Liver (tissue), 8 donors: ENCODE measurements at regions not wholly inside any gene's neighbourhood (a gene's known extent, or its start where the extent isn't known, plus 50 kb on each side); places are given as distances from the start of the nearest gene placed in this dataset.

Experiments used
- DNase-seq: peaks from one replicate; pipeline ENCODE4 v3.0.0-alpha.2; 2017; ENCODE audit warnings: low spot score
- H3K27ac ChIP-seq, 2 donors: one replicate each; pipeline ENCODE4 v1.7.0; 2013; ENCODE audit warnings: inconsistent platforms in 2 of 2, low read length in 2 of 2, control low read depth in 1 of 2, low read depth in 1 of 2, mild to moderate bottlenecking in 1 of 2
- H3K27me3 ChIP-seq, 4 donors: one replicate each; pipeline versions ENCODE4 v1.6.1 to v1.7.0; 2013; ENCODE audit warnings: low read length in 3 of 4, inconsistent platforms in 1 of 4, mild to moderate bottlenecking in 1 of 4, moderate library complexity in 1 of 4; ENCODE audit not compliant: control insufficient read depth in 4 of 4, insufficient read depth in 4 of 4
- H3K36me3 ChIP-seq, 4 donors: one replicate each; pipeline versions ENCODE4 v1.6.1 to v1.7.0; 2013; ENCODE audit warnings: low read length in 3 of 4, mild to moderate bottlenecking in 3 of 4, low read depth in 1 of 4, moderate library complexity in 1 of 4; ENCODE audit not compliant: control insufficient read depth in 4 of 4, insufficient read depth in 3 of 4
- H3K4me1 ChIP-seq, 4 donors: one replicate each; pipeline versions ENCODE4 v1.6.1 to v1.7.0; 2013; ENCODE audit warnings: low read length in 3 of 4, mild to moderate bottlenecking in 3 of 4, moderate library complexity in 1 of 4; ENCODE audit not compliant: control insufficient read depth in 4 of 4, insufficient read depth in 4 of 4
- H3K4me3 ChIP-seq, 3 donors: one replicate each; pipeline versions ENCODE4 v1.6.1 to v1.7.0; 2013; ENCODE audit warnings: low read length in 3 of 3, control low read depth in 1 of 3, low read depth in 1 of 3, mild to moderate bottlenecking in 1 of 3
- H3K9ac ChIP-seq, 2 donors: one replicate each; pipeline ENCODE4 v1.7.0; 2013; ENCODE audit warnings: low read length in 2 of 2, mild to moderate bottlenecking in 2 of 2, moderate library complexity in 2 of 2, control low read depth in 1 of 2, low read depth in 1 of 2
- H3K9me3 ChIP-seq, 4 donors: one replicate each; pipeline versions ENCODE4 v1.6.1 to v1.7.0; 2013; ENCODE audit warnings: low read length in 3 of 4; ENCODE audit not compliant: control insufficient read depth in 4 of 4
- ATF3 ChIP-seq: IDR thresholded peaks from 2 replicates; pipeline ENCODE4 v1.6.1; 2016; ENCODE audit warnings: antibody characterized with exemption
- CTCF ChIP-seq: fragments of 150-350 bp; IDR thresholded peaks from 2 replicates; pipeline ENCODE4 v1.5.1; 2017; ENCODE audit warnings: improper control_type of control experiment, low read depth, low read length; ENCODE audit not compliant: missing input control
- EGR1 ChIP-seq, 2 donors: IDR thresholded peaks; 2 replicates each; pipeline ENCODE4 v1.6.1; 2016 to 2018; ENCODE audit warnings: antibody characterized with exemption in 2 of 2, low read depth in 2 of 2
- FOXA1 ChIP-seq: IDR thresholded peaks from 2 replicates; pipeline ENCODE4 v1.6.1; 2016; ENCODE audit warnings: antibody characterized with exemption
- FOXA2 ChIP-seq: IDR thresholded peaks from 2 replicates; pipeline ENCODE4 v1.6.1; 2016; ENCODE audit warnings: antibody characterized with exemption
- HNF4A ChIP-seq, 2 donors: conservative IDR thresholded peaks; 2 replicates each; pipeline ENCODE4 v1.6.1; 2016; ENCODE audit warnings: antibody characterized with exemption in 2 of 2, mild to moderate bottlenecking in 2 of 2
- JUND ChIP-seq, 2 donors: IDR thresholded peaks; 2 replicates each; pipeline ENCODE4 v1.6.1; 2016; ENCODE audit warnings: antibody characterized with exemption in 2 of 2
- MAX ChIP-seq: IDR thresholded peaks from 2 replicates; pipeline ENCODE4 v1.6.1; 2016; ENCODE audit warnings: antibody characterized with exemption
- NR2F2 ChIP-seq: IDR thresholded peaks from 2 replicates; pipeline ENCODE4 v1.6.1; 2016; ENCODE audit warnings: antibody characterized with exemption
- RAD21 ChIP-seq, 2 donors: IDR thresholded peaks; 2 replicates each; pipeline ENCODE4 v1.6.1; 2016; ENCODE audit warnings: antibody characterized with exemption in 2 of 2, mild to moderate bottlenecking in 2 of 2
- REST ChIP-seq: IDR thresholded peaks from 2 replicates; pipeline ENCODE4 v1.6.1; 2016; ENCODE audit warnings: antibody characterized with exemption, mild to moderate bottlenecking
- RXRA ChIP-seq, 2 donors: IDR thresholded peaks; 2 replicates each; pipeline ENCODE4 v1.6.1; 2017 to 2018; ENCODE audit warnings: antibody characterized with exemption in 2 of 2, mild to moderate bottlenecking in 1 of 2
- SP1 ChIP-seq: IDR thresholded peaks from 2 replicates; pipeline ENCODE4 v1.6.1; 2018; ENCODE audit warnings: antibody characterized with exemption, mild to moderate bottlenecking
- TAF1 ChIP-seq: conservative IDR thresholded peaks from 2 replicates; pipeline ENCODE4 v1.6.1; 2016; ENCODE audit warnings: antibody characterized with exemption, mild to moderate bottlenecking
- YY1 ChIP-seq: IDR thresholded peaks from 2 replicates; pipeline ENCODE4 v1.6.1; 2016; ENCODE audit warnings: antibody characterized with exemption, mild to moderate bottlenecking
- ZBTB33 ChIP-seq: IDR thresholded peaks from 2 replicates; pipeline ENCODE4 v1.6.1; 2016; ENCODE audit warnings: antibody characterized with exemption
- WGBS: extraction: QIAGEN DNeasy Blood & Tissue Kit; methylation state at CpG from one replicate; pipeline ENCODE4 v1.1.7; 2013; 5-methylcytosine and 5-hydroxymethylcytosine counted together
- donor health status: healthy.
- donor health status: healthy.
- donor health status: healthy.
- donor health status: healthy.
- donor health status: healthy.

- peaks cover 0 to 21% (median 0%) of the 10 kb centered on the region in 4 donors for H3K27me3 ChIP-seq
- no peaks in the 10 kb centered on the region for H3K36me3 ChIP-seq
- WGBS, result 92% methylated on average over 2 of the region's 2 CpGs
These were observed 83.6 kb downstream of the ANXA2R start for GRCh38 chr5:42956551-42956950.

More at GRCh38 chr5:42956551-42956950, 83.6 kb downstream of the ANXA2R start:
- Histone ChIP-seq H3K9ac (no peak overlapping the region), H3K9me3 (peaks cover 0 to 15% (median 1%) of the 10 kb centered on the region in 4 donors), H3K4me3 (no peak overlapping the region), H3K4me1 (peaks cover 0 to 3% (median 1%) of the 10 kb centered on the region in 4 donors), H3K27ac (no peak overlapping the region)
- TF ChIP-seq EGR1 (IDR thresholded peaks at IDR 0.05; ENCODE audit: low read depth in 2 of 2), result no peak
- TF ChIP-seq RXRA (IDR thresholded peaks at IDR 0.05), result no peak
- no peak for TF ChIP-seq JUND (IDR thresholded peaks at IDR 0.05)
- TF ChIP-seq CTCF, result no peak
- TF ChIP-seq NR2F2, result no peak
- TF ChIP-seq HNF4A (conservative IDR thresholded peaks at IDR 0.05), result no peak
- TF ChIP-seq FOXA2, result no peak
- no peak for TF ChIP-seq YY1
- TF ChIP-seq RAD21 (IDR thresholded peaks at IDR 0.05), result no peak
- no peak for TF ChIP-seq FOXA1
- no peak for TF ChIP-seq MAX
- no peak for TF ChIP-seq SP1
- no peak for TF ChIP-seq REST
- no peak for TF ChIP-seq ATF3
- TF ChIP-seq TAF1, result no peak
- TF ChIP-seq ZBTB33, result no peak
- DNase-seq, result no peak
